ENCODE measurements at regions not wholly inside any gene's neighbourhood (a gene's known extent, or its start where the extent isn't known, plus 50 kb on each side); places are given as distances from the start of the nearest gene placed in this dataset.

DNA sequence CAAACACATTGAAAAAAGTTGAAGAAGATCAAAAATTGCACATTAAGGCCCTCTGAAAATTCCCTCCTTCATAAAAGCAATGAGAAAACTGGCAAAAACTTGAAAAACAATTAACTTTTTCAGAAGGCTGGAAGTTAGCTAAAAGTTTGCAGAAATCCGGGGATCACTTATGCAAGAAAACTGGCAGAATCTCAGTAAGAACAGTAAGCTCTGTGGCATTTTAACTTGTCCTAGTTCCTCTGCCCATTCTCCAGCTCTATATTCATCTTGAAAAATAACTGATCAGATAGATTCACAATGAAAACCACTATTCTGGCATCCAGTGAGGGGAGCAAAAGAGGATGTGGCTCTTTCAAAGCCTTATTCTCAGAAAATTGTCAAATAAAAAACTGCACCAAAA lies 566.8 kb downstream of the NTRK3 start:
- TF ChIP-seq CTCF (IDR thresholded peaks at IDR 0.05) (no peak), POLR2AphosphoS5 (IDR thresholded peaks at IDR 0.05; ENCODE audit: low read depth, low read length) (no peak), SIN3A (IDR thresholded peaks at IDR 0.05; ENCODE audit: borderline replicate concordance, insufficient read depth, low read depth, low read length) (no peak), REST (IDR thresholded peaks at IDR 0.05; ENCODE audit: insufficient read depth in 1 of 2, low read depth in 2 of 2, low read length in 1 of 2) (no peak)
